ENCODE measurements at regions not wholly inside any gene's neighbourhood (a gene's known extent, or its start where the extent isn't known, plus 50 kb on each side); places are given as distances from the start of the nearest gene placed in this dataset.
"Not testable (repeated sequence)": the region's sequence is repeated elsewhere in the genome, so short reads cannot be mapped to it uniquely, and the experiment has no call there.

- no peaks in the 10 kb centered on the region for H3K4me1 ChIP-seq (ENCODE audit: control insufficient read depth in 2 of 3, insufficient read depth in 2 of 3, low read depth in 1 of 3, low read length in 3 of 3)
- TF ChIP-seq CTCF (IDR thresholded peaks at IDR 0.05; ENCODE audit: borderline replicate concordance, extremely low read depth, insufficient read depth): no peak
- no peaks in the 10 kb centered on the region for H3K36me3 ChIP-seq (ENCODE audit: control insufficient read depth in 2 of 3, insufficient read depth in 3 of 3, low read length in 3 of 3)
- no peak overlapping the region for H3K27ac ChIP-seq (ENCODE audit: low read depth in 2 of 2, low read length in 2 of 2)
- no peaks in the 10 kb centered on the region for H3K9me3 ChIP-seq (ENCODE audit: control insufficient read depth in 2 of 3, insufficient read depth in 1 of 3, low read length in 3 of 3)
- no peaks in the 10 kb centered on the region for H3K27me3 ChIP-seq (ENCODE audit: control insufficient read depth, insufficient read depth, low read length)
- FAIRE-seq (no peak), DNase-seq (no peak)
- H3K9ac ChIP-seq (ENCODE audit: low read length in 3 of 3): no peak overlapping the region
- intact Hi-C loops (cut with DNase I): no loop called here
- H3K4me3 ChIP-seq (ENCODE audit: low read length in 3 of 3): no peak overlapping the region
These were observed 843.8 kb upstream of the SPRY2 start for GRCh38 chr13:81184556-81185265.

- Histone ChIP-seq H3K4me3 (ENCODE audit: low read length in 3 of 3) (no peak overlapping the region), H3K4me1 (ENCODE audit: control insufficient read depth in 2 of 3, insufficient read depth in 2 of 3, low read depth in 1 of 3, low read length in 3 of 3) (no peaks in the 10 kb centered on the region), H3K9me3 (ENCODE audit: control insufficient read depth in 2 of 3, insufficient read depth in 1 of 3, low read length in 3 of 3) (no peaks in the 10 kb centered on the region), H3K36me3 (ENCODE audit: control insufficient read depth in 2 of 3, insufficient read depth in 3 of 3, low read length in 3 of 3) (no peaks in the 10 kb centered on the region), H3K9ac (ENCODE audit: low read length in 3 of 3) (no peak overlapping the region), H3K27me3 (ENCODE audit: control insufficient read depth, insufficient read depth, low read length) (no peaks in the 10 kb centered on the region), H3K27ac (ENCODE audit: low read depth in 2 of 2, low read length in 2 of 2) (no peak overlapping the region)
- DNase-seq (no peak), FAIRE-seq (no peak)
- intact Hi-C loops (cut with DNase I): no loop called here
- TF ChIP-seq CTCF (IDR thresholded peaks at IDR 0.05; ENCODE audit: borderline replicate concordance, extremely low read depth, insufficient read depth): no peak
These were observed 831.7 kb upstream of the SPRY2 start for GRCh38 chr13:81172603-81173002.

- no peak overlapping the region for H3K27ac ChIP-seq (ENCODE audit: low read depth in 2 of 2, low read length in 2 of 2)
- peak in 2 of 5 donors; percentile 57 to 64 for DNase-seq
- H3K4me3 ChIP-seq (ENCODE audit: low read length in 3 of 3): no peak overlapping the region
- no peaks in the 10 kb centered on the region for H3K4me1 ChIP-seq (ENCODE audit: control insufficient read depth in 2 of 3, insufficient read depth in 2 of 3, low read depth in 1 of 3, low read length in 3 of 3)
- no peaks in the 10 kb centered on the region for H3K27me3 ChIP-seq (ENCODE audit: control insufficient read depth, insufficient read depth, low read length)
- H3K36me3 ChIP-seq (ENCODE audit: control insufficient read depth in 2 of 3, insufficient read depth in 3 of 3, low read length in 3 of 3): no peaks in the 10 kb centered on the region
- intact Hi-C loops (cut with DNase I): no loop called here
- no peak overlapping the region for H3K9ac ChIP-seq (ENCODE audit: low read length in 3 of 3)
- peak; percentile 97 for FAIRE-seq
- TF ChIP-seq CTCF (IDR thresholded peaks at IDR 0.05; ENCODE audit: borderline replicate concordance, extremely low read depth, insufficient read depth): peak; percentile 52
- H3K9me3 ChIP-seq (ENCODE audit: control insufficient read depth in 2 of 3, insufficient read depth in 1 of 3, low read length in 3 of 3): no peaks in the 10 kb centered on the region
These were observed 830.2 kb upstream of the SPRY2 start for GRCh38 chr13:81171065-81171647.

GRCh38 chr13:81163823-81164222 is 822.9 kb upstream of the SPRY2 start:
- H3K9ac ChIP-seq (ENCODE audit: low read length in 3 of 3); FAIRE-seq; H3K27ac ChIP-seq (ENCODE audit: low read depth in 2 of 2, low read length in 2 of 2); DNase-seq; H3K9me3 ChIP-seq (ENCODE audit: control insufficient read depth in 2 of 3, insufficient read depth in 1 of 3, low read length in 3 of 3); H3K4me3 ChIP-seq (ENCODE audit: low read length in 3 of 3); intact Hi-C loops (cut with DNase I); H3K36me3 ChIP-seq (ENCODE audit: control insufficient read depth in 2 of 3, insufficient read depth in 3 of 3, low read length in 3 of 3); H3K4me1 ChIP-seq (ENCODE audit: control insufficient read depth in 2 of 3, insufficient read depth in 2 of 3, low read depth in 1 of 3, low read length in 3 of 3); H3K27me3 ChIP-seq (ENCODE audit: control insufficient read depth, insufficient read depth, low read length): not testable (repeated sequence)
